Activated CD4-positive, alpha-beta memory T cell treated with anti-CD3 and anti-CD28 coated beads, Interleukin-2, amount 10 ng/mL, durations not matched to agents 7 days and 5 days (primary cell): ENCODE measurements at regions not wholly inside any gene's neighbourhood (a gene's known extent, or its start where the extent isn't known, plus 50 kb on each side); places are given as distances from the start of the nearest gene placed in this dataset.

Source experiments
- CTCF ChIA-PET: fragments of 350-600 bp; sonication (Branson Sonifier 250); formaldehyde crosslinking; loops from one replicate; lab custom pipeline; 2021; ENCODE audit warnings: antibody characterized with exemption, inconsistent platforms; lab: Charles Lee
- POLR2A ChIA-PET: fragments of 350-600 bp; sonication (Branson Sonifier 250); formaldehyde crosslinking; loops from one replicate; lab custom pipeline; 2021; ENCODE audit warnings: antibody characterized with exemption; lab: Charles Lee
- DNase-seq: peaks from one replicate; pipeline ENCODE4 v3.0.0-alpha.2; 2020
- H3K27ac Mint-ChIP-seq: one replicate; pipeline ENCODE4 v1.8.0; 2021; ENCODE audit warnings: mild to moderate bottlenecking, mixed read lengths
- H3K27me3 Mint-ChIP-seq: one replicate; pipeline ENCODE4 v1.8.0; 2021; ENCODE audit warnings: mixed read lengths
- H3K36me3 Mint-ChIP-seq: one replicate; pipeline ENCODE4 v1.8.0; 2021; ENCODE audit warnings: low read depth, mixed read lengths
- H3K4me1 Mint-ChIP-seq: one replicate; pipeline ENCODE4 v1.8.0; 2021; ENCODE audit warnings: mixed read lengths
- H3K4me3 Mint-ChIP-seq: one replicate; pipeline ENCODE4 v1.8.0; 2021; ENCODE audit warnings: mild to moderate bottlenecking, mixed read lengths
- H3K9me3 Mint-ChIP-seq: one replicate; pipeline ENCODE4 v1.8.0; 2021; ENCODE audit warnings: mixed read lengths

- Mint-ChIP-seq H3K9me3 (peaks cover 19% of the 10 kb centered on the region), H3K36me3 (peaks cover 4% of the 10 kb centered on the region), H3K4me1 (peaks cover 2% of the 10 kb centered on the region), H3K27ac (no peak overlapping the region), H3K4me3 (no peak overlapping the region), H3K27me3 (peaks cover 21% of the 10 kb centered on the region)
- ChIA-PET POLR2A (no interaction called here), CTCF (no interaction called here)
- no peak for DNase-seq
Observed at GRCh38 chr7:130825819-130826218, 91.8 kb upstream of the KLF14 start.

DNA sequence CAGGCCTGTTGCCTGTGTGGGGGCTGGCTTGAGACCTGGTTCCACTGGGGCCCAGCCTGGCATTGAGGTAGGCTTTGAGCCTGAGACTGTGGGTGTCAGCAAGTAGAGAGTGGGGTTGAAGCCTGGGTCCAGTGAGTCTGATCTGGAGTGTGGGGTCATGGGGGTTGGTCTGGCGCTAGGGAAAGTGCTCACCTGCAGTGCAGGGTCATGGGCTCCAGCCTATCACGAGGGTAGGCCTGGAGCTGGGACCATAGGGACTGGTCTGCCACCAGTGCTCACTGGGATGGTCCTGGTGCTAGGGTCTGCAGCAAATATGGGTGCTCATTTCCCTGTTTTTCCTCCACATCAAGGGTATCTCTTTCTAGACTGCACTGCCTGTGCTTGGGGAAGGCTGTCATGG lies 95.4 kb upstream of the KLF14 start:
- ChIA-PET CTCF (interaction anchor here (1.6 to 1.7 kb wide), 2 partner anchors 16 to 17 kb away, joined by 3 to 5 read pairs; no protein-coding TSS in a partner anchor), POLR2A (no interaction called here)
- peaks cover 4% of the 10 kb centered on the region for H3K36me3 Mint-ChIP-seq
- peaks cover 19% of the 10 kb centered on the region for H3K9me3 Mint-ChIP-seq
- H3K4me3 Mint-ChIP-seq = no peak overlapping the region
- H3K27ac Mint-ChIP-seq = no peak overlapping the region
- peaks cover 19% of the 10 kb centered on the region for H3K27me3 Mint-ChIP-seq
- DNase-seq = no peak
- no peaks in the 10 kb centered on the region for H3K4me1 Mint-ChIP-seq

DNA sequence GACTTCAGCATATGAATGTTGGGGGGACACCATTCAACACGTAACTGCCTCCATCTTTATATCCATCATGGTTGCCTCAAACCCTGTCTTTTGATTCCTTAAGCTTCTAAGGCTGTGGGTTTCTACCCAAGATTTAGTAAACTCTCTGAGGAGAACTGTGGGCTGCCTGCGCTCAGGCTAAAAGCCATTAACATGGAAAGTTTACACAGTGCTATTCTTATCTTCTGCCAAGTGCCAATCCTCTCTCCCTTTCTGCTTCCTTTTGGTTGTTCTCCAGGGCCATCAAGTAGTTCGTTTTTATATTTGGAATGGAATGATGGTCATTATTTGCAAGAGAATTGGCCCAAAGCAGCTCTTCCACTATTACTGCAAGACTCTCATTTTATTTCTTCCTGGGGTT lies 97.3 kb upstream of the KLF14 start:
- H3K4me1 Mint-ChIP-seq = no peaks in the 10 kb centered on the region
- CTCF ChIA-PET = interaction anchor here (1.2 to 1.7 kb wide), 2 partner anchors 9 to 759 kb away, joined by 3 to 5 read pairs; no protein-coding TSS in a partner anchor

DNA sequence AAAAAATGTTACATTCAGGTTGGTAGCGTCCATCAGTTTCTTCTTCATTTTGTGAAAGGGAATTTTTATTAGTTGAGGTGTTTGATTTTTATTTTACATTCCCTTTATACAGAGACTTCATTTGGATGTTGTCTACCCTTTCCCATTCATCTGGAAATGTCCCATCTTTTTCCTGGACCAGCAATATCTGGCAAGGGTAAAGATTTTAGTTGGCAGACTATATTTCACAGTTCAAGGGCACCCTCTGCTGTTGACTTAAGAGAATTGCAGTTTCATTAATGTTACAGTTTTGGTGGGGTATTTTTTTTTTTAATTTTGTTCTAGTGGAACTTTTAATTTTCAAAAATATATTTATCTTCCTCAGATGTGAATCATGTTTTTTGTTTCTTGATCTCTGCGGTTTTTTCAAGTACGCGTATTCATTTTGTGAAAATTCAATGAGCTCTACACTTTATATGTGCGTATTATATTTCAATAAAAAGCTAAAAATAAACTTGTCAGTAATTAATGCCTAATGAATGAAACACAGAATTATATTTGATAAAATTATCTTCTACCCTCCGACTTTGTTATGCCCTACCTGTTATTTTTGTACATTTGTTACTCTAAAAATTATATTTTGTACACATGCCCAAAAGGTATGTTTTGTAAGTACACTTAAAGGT lies 97.9 kb upstream of the KLF14 start:
- Mint-ChIP-seq H3K9me3 (peaks cover 8% of the 10 kb centered on the region), H3K4me3 (no peak overlapping the region), H3K36me3 (no peaks in the 10 kb centered on the region), H3K27ac (no peak overlapping the region), H3K27me3 (peaks cover 31% of the 10 kb centered on the region), H3K4me1 (no peaks in the 10 kb centered on the region)
- ChIA-PET CTCF (interaction anchor here (0.7 to 1.7 kb wide), 11 partner anchors 8 to 762 kb away, joined by 3 to 7 read pairs (median 3); partner anchors contain the start of genes KLHDC10 and TMEM209), POLR2A (no interaction called here)
- DNase-seq = no peak

More for the DNA sequence above, 97.3 kb upstream of the KLF14 start:
- DNase-seq = no peak
- H3K4me3 Mint-ChIP-seq = no peak overlapping the region
- POLR2A ChIA-PET = no interaction called here
- H3K27ac Mint-ChIP-seq = no peak overlapping the region
- H3K27me3 Mint-ChIP-seq = peaks cover 29% of the 10 kb centered on the region
- no peaks in the 10 kb centered on the region for H3K36me3 Mint-ChIP-seq
- H3K9me3 Mint-ChIP-seq = peaks cover 13% of the 10 kb centered on the region

- Mint-ChIP-seq H3K27ac (no peak overlapping the region), H3K4me3 (no peak overlapping the region), H3K36me3 (no peaks in the 10 kb centered on the region), H3K27me3 (peaks cover 22% of the 10 kb centered on the region), H3K9me3 (no peaks in the 10 kb centered on the region), H3K4me1 (peaks cover 6% of the 10 kb centered on the region)
- no peak for DNase-seq
- POLR2A ChIA-PET = no interaction called here
- CTCF ChIA-PET = no interaction called here
Observed at GRCh38 chr7:130838738-130839137, 104.7 kb upstream of the KLF14 start.

DNA sequence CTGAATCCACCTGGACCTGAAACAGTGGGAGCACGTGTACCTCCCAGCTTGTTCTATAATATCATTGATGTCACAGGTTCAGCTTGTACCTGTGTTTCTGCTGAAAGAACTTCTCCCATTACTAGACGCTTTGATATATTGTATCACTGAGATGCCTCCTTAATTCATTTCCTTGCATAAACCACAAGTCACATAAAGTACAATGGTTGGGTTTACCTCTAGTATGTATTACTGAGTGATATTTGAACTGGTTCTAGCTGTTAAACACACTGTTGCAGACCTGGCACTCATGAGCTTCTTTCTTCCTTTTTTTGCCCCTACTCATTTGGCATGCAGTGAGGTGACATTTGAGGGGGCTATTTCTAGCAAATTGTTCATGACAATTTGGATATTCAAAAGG lies 106.6 kb upstream of the KLF14 start:
- no peak overlapping the region for H3K27ac Mint-ChIP-seq
- H3K36me3 Mint-ChIP-seq = no peaks in the 10 kb centered on the region
- POLR2A ChIA-PET = interaction anchor here (1.1 kb wide), 1 partner anchor 18 kb away, joined by 3 read pairs; no protein-coding TSS in a partner anchor
- no peak for DNase-seq
- CTCF ChIA-PET = interaction anchor here (0.9 kb wide), 1 partner anchor 8 kb away, joined by 4 read pairs; no protein-coding TSS in a partner anchor
- peaks cover 18% of the 10 kb centered on the region for H3K27me3 Mint-ChIP-seq
- no peak overlapping the region for H3K4me3 Mint-ChIP-seq
- H3K9me3 Mint-ChIP-seq = no peaks in the 10 kb centered on the region
- H3K4me1 Mint-ChIP-seq = peaks cover 6% of the 10 kb centered on the region

GRCh38 chr7:130841416-130841815 lies 107.4 kb upstream of the KLF14 start:
- H3K9me3 Mint-ChIP-seq = no peaks in the 10 kb centered on the region
- peaks cover 6% of the 10 kb centered on the region for H3K4me1 Mint-ChIP-seq
- H3K27me3 Mint-ChIP-seq = peaks cover 12% of the 10 kb centered on the region
- ChIA-PET POLR2A (no interaction called here), CTCF (interaction anchor here (0.6 to 1.0 kb wide), 2 partner anchors 9 to 84 kb away, joined by 3 to 4 read pairs; no protein-coding TSS in a partner anchor)
- H3K4me3 Mint-ChIP-seq = no peak overlapping the region
- H3K27ac Mint-ChIP-seq = no peak overlapping the region
- no peak for DNase-seq
- H3K36me3 Mint-ChIP-seq = no peaks in the 10 kb centered on the region

DNA sequence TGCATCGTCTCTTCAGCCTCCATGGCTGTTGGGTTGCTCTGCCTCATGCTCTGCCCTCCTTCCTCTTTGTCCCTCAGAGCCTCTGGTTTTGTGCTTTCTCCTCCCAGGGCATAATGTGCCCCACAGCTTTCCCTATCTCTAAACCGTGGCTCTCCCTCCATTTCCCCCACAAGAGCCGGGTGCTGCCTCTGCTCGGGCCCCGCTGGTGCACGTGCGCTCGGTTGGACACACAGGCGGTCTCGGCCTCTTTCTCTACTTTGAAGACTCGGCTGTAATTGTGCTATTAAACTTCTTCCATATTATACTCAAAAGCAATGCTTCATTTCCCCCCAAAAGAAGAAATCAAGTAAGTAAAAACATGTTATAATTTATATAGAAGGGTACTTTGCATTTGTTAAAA lies 109.7 kb upstream of the KLF14 start:
- Mint-ChIP-seq H3K4me1 (peaks cover 2% of the 10 kb centered on the region), H3K27me3 (peaks cover 11% of the 10 kb centered on the region), H3K27ac (no peak overlapping the region), H3K36me3 (no peaks in the 10 kb centered on the region), H3K9me3 (no peaks in the 10 kb centered on the region), H3K4me3 (no peak overlapping the region)
- CTCF ChIA-PET = no interaction called here
- POLR2A ChIA-PET = no interaction called here
- no peak for DNase-seq

- Mint-ChIP-seq H3K9me3 (no peaks in the 10 kb centered on the region), H3K4me1 (no peaks in the 10 kb centered on the region), H3K36me3 (no peaks in the 10 kb centered on the region), H3K27ac (no peak overlapping the region), H3K27me3 (peaks cover 11% of the 10 kb centered on the region), H3K4me3 (no peak overlapping the region)
- no peak for DNase-seq
- POLR2A ChIA-PET = no interaction called here
- CTCF ChIA-PET = no interaction called here
Observed at GRCh38 chr7:130844811-130845580, 111.0 kb upstream of the KLF14 start.

DNA sequence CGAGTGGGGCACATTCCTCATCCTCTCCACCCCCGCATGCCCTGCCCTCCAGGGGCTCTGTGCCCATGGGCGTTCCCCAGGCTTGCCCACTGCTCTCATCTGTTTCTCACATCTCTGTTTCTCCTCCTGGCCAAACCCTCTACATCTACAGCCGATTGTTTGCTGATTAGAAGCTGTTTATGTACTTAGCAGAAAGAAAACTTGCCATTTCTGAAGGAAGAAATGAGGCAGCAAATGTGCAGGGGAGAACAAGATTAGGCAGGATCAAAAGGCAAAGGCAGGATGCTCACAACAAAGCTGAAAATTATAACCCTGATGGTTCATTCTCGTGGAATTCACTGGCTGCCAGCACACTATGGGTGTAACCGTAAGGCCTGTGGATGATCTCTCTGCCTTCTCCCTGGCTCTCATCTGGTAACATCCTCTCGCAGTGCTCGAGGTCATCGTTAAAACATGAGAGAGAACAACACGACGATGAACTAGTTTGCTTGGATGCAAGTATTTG lies 111.6 kb upstream of the KLF14 start:
- Mint-ChIP-seq H3K4me1 (no peaks in the 10 kb centered on the region), H3K27me3 (peaks cover 8% of the 10 kb centered on the region), H3K36me3 (no peaks in the 10 kb centered on the region), H3K4me3 (no peak overlapping the region), H3K27ac (no peak overlapping the region), H3K9me3 (no peaks in the 10 kb centered on the region)
- ChIA-PET CTCF (no interaction called here), POLR2A (no interaction called here)
- DNase-seq = no peak

DNA sequence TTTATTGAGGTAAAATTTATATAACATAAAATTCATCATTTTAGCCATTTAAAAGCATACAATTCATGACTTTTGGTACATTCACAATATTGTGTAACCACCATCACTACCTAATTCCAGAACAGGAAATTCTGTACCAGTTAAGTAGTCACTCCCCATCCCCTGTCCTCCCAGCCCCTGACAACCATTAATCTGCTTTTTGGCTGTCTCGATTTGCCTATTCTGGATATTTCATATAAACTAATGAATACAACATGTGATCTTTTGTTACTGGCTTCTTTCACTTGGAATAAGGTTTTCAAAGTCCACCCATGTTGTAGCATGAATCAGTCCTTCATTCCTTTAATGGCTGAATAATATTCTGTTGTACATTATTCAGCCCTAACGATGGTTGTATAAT lies 115.6 kb upstream of the KLF14 start:
- H3K9me3 Mint-ChIP-seq = no peaks in the 10 kb centered on the region
- ChIA-PET CTCF (no interaction called here), POLR2A (no interaction called here)

DNA sequence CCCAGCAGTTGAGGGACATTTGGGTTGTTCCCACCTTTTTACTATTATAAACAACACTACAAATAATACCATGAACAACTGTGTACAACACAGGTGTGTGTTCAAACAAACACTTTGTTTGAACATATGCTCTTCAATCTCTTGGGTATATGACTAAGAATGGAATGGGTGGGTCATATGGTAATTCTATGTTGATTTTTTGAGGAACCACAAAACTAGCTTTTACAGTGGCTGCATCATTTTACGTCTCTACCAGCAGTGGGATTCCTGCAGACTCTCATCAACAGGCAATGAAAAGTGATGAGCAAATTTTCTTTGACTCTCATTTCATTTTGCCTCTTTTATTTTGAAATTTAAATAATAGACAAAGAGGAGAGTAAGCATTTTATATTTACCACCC lies 116.9 kb upstream of the KLF14 start:
- peaks cover 2% of the 10 kb centered on the region for H3K27me3 Mint-ChIP-seq
- ChIA-PET POLR2A (no interaction called here), CTCF (no interaction called here)
- H3K4me3 Mint-ChIP-seq = no peak overlapping the region
- DNase-seq = no peak
- no peaks in the 10 kb centered on the region for H3K9me3 Mint-ChIP-seq
- H3K4me1 Mint-ChIP-seq = no peaks in the 10 kb centered on the region
- no peak overlapping the region for H3K27ac Mint-ChIP-seq
- H3K36me3 Mint-ChIP-seq = peaks cover 21% of the 10 kb centered on the region

More for the DNA sequence above, 115.6 kb upstream of the KLF14 start:
- DNase-seq = no peak
- Mint-ChIP-seq H3K4me1 (no peaks in the 10 kb centered on the region), H3K4me3 (no peak overlapping the region), H3K27ac (no peak overlapping the region), H3K27me3 (peaks cover 5% of the 10 kb centered on the region), H3K36me3 (peaks cover 7% of the 10 kb centered on the region)

DNA sequence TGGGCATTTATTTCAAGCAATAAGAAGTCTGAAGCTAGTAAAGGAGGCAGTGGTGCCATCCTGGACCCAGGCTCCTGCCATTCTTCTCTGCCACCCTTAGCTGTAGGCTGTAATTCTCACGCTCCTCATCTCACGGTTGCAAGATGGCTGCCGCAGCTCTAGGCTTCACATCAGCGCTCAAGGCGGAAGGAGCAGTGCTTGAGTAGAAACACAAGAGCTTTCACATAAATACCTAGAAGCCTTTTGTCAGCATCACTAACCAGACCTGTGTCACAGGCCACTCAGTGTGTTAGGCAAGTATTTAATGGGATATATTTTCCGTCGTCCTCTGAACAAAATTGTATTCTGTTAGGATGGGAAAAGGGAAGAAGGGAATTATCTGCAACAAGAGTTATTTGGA lies 118.9 kb upstream of the KLF14 start:
- Mint-ChIP-seq H3K4me1 (no peaks in the 10 kb centered on the region), H3K9me3 (peaks cover 13% of the 10 kb centered on the region), H3K4me3 (no peak overlapping the region), H3K27me3 (no peaks in the 10 kb centered on the region), H3K36me3 (peaks cover 40% of the 10 kb centered on the region), H3K27ac (no peak overlapping the region)
- ChIA-PET POLR2A (no interaction called here), CTCF (no interaction called here)
- no peak for DNase-seq
